Mucosa of gallbladder (tissue), 1 donor: ENCODE measurements at regions not wholly inside any gene's neighbourhood (a gene's known extent, or its start where the extent isn't known, plus 50 kb on each side); places are given as distances from the start of the nearest gene placed in this dataset.
"Not testable (repeated sequence)": the region's sequence is repeated elsewhere in the genome, so short reads cannot be mapped to it uniquely, and the experiment has no call there.

Source experiments
- DNase-seq: peaks from one replicate; pipeline ENCODE4 v3.0.0-alpha.2; 2020; ENCODE audit warnings: low spot score
- donor health status: DM: no; HTN: no; CAD: no.

DNA sequence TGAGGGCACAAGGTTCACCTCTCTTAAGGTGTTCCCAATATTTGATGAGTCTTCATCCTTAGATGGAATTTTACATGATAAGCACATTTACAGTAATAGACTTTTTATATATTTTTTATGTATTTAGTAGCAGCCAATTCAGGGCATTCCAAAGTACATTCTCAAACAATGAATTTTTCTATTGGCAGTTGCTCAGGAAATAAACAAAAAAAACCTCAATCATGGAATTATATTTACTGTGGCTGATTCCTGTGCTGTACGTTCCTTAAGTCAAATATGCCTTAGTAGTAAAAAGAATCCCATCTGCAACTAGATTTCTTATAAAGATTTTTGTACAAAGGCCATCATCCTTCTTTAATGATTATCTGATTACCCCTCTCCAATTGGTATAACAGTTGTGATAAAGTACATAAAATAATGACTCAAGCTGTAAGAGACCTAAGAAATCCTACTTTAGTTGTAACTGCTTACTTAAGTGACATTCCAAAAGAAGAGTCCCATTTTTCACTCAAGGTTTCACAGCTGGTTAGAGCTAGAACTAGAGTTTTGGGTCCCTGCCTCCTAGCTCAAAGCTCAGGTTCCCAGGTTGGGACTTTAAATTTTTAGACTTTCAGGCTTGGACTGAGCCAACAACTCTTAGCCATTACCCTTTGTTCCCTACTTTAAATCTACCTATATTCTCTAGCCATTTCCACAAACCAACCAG, 152.7 kb downstream of the FHIP1A start:
- no peak for DNase-seq

DNA sequence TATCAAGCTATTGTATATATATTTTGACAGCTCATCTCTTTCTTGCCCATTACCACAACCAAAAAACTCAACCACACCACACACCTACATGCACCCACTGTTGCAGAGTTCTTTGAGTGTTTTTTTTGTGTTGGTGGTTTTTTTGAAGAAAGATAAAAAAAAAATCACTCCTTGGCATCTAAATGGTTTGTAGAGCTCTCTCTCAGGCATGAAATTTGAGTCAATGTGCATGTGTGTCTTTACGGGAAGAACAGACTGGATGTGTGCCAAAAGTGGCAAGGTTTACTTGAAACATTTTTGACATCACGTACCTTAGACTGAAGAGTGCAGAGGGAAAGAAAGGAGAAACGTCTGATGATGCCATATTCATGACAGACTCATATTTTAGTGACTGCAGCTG, 154.2 kb downstream of the FHIP1A start:
- DNase-seq, result no peak

DNA sequence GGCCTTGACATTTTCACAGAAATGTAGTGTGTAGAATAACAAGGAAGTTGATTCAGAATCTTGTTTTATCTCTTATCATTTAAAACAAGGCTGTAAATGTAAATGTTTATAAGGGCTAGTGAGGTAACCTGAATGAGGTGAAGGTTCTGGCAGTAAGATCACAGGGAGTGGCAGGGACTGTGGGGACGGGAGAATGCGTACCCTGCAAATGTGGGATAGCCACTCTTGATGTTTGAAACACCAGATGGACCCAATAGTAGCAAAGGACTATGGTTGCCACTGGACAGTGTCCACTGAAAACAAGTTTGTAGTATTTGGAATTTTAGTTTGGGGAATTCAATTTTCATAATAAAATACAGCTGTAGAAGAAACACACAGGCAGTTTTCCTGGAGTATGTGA, 155.3 kb downstream of the FHIP1A start:
- no peak for DNase-seq

DNA sequence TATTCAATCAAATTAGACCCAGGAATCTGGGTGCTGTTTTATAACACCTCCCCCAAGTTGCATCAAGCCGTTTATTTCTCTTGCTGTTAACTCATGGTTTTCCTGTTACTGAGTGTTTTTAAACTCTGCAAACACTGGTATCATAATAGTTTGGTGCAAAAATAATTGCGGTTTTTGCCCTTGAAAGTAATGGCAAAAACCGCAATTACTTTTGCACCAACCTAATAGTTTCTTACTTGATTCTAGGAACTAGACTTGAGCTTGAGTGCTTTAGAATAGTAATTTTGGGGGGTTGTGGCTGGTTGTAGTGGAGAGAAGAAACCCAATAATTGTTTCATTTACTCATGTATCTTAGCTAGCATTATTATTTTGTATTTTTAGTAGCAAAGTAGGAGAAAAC, 156.6 kb downstream of the FHIP1A start:
- no peak for DNase-seq

DNA sequence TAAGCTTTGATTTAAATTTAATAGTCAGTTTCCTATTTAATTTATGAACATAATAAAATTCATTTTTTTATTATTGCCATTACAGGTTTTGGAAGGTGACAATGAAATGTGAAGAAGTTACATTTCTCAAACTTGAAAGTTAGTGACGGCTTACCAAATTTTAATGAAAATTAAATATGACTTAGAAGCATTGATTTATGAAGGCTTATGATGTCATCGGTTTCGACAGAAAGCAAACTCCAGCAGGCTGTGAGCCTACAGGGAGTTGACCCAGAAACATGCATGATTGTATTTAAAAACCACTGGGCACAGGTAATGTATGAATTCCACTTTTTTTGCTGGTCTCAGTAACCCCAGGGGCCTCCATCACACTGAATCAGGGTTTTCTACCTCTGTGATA, 157.1 kb downstream of the FHIP1A start:
- DNase-seq, result no peak

DNA sequence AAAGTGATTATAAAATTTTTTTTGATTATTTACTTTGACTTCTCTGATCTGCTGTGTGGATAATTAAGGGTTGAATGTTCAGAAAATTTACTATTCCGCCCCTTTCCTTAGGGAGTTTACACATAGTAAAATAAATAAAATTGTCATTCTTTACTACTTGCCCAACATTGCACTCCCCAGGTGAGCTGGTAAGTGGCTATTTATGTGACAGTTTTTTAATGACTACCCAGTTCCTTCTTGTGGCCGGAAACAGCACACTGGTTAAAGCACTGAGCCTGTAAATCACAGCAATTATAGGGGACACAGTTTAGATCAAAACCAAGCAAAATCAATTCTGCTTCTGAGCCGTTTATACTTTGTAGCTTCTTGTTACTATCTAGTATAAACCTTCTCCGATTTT, 158.1 kb downstream of the FHIP1A start:
- no peak for DNase-seq

DNA sequence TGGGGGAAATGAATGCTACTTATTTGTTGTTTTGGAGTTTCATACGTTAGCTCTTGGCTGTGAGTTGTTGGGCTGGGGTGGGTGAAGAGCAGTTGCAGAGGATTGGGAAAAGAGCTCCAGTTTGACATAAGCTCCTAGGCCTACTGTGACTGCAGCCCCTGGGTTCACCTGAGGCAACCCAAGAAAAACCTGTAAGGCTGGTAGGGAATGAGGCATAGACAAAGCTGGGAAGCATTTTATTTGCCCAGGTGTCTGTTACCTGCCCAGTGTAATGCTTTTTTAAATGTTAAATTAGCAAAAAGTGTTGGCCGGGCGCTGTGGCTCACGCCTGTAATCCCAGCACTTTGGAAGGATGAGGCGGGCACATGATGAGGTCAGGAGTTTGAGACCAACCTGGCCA, 160.0 kb downstream of the FHIP1A start:
- no peak for DNase-seq

DNA sequence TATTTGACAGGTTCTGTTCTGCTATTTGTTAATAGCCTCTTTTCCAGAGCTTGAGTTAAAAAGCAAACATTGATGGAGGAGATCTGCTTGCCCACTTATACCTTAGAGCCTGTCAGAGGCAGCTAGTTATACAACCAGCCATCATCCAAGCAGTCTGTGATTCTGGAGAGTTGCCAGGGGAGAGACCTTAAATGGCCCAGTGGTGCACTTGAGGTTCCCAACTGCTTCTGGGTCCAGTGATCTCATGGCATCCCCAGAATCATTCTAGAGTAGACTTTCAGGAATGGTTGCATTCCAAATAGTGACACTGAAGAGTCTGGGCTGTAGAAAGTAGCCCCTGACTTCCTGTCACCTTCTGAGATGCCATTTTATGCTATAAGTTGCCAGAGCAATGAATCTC, 160.7 kb downstream of the FHIP1A start:
- DNase-seq, result no peak

DNA sequence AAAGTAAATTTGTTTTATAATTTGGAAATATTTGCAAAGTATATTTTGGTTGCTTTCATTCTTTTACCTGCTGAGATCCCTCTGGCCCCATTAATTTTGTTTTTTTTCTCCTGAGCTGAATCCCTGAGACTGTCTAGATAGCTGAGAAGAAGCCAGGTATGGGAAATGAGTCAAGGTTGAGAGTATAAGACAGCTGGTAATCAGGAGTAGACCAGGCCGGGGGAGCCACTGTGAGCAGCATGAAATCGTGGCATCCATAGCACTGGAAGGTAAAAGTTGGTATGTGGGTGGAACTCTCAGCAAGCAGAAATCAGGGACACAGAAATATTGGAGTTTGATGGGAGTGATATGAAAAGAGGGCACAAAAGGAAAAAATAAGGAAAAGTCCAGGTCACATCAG, 164.5 kb downstream of the FHIP1A start:
- DNase-seq, result no peak

DNA sequence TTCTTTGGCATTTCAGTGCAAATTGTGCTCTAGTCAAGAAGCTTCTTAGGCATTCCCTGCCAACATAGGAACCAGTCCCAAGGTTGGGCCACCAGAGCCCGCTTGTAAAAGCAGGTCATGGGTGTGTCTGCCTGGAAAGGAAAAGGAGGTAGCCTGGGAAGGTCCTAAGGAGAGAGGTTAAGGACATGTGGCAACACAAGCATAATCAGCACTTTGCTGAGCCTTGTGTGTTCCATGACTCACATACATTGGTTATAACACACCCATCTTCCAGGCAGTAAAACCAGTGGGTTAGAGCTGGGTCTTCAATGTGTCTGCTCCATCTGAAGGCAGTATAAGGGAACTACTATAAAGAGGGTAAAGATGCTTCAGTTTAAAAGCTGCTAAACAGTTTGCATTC, 165.0 kb downstream of the FHIP1A start:
- DNase-seq, result no peak

DNA sequence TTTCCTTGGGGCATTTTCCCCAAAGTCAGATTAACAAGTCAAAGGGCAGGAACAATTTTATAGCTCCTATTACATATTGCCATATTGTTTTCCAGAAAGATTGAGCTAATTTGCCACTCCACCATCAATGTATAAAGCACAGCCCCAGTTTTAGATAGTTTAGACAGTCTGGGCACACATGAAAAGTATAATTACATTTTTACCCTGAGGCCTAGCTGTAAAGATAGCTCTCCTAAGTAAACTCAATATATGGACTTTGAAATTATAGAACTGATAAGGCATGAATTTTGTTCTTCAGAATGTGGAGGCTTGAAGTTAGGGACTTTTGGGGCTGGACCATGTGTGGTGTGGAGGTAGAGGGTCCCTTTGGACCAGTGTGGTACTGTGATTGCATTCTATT, 166.0 kb downstream of the FHIP1A start:
- DNase-seq, result no peak

DNA sequence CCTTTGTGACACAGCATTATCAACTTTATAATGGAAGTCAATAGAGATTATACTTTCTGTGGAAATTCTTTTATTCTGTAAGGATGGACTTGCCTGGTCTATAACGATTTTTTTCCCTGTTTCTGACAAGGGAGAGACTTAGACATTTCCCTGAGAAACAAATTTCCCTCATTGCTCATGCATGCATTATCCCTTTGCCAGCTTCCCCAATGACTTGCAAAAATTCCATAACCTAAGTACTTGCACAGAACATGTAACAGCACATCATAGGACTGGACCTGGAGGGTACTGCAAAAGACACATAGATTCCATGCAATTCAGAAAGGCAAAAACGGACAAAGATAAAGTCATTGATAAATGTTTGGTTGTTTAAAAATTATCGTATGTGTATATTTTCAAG, 166.7 kb downstream of the FHIP1A start:
- no peak for DNase-seq

DNA sequence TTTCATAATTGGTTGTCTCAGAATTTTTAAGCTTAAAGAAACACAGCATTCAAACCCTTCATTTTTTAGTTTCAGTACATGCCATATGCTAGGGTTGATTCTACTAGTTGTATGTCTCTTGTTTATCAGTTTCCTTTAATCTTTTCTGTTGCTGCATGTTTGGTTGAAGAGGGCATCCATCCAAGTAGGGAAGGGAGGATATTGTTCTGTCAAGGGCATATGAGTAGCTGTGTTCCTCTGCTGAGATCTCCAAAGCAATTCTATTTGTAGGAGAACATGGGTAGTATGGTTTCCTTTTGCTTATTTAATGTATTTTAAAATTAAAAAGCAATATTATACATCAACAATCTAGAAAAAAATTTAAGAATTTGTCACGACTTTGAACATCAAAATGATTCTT, 167.7 kb downstream of the FHIP1A start:
- DNase-seq, result no peak

DNA sequence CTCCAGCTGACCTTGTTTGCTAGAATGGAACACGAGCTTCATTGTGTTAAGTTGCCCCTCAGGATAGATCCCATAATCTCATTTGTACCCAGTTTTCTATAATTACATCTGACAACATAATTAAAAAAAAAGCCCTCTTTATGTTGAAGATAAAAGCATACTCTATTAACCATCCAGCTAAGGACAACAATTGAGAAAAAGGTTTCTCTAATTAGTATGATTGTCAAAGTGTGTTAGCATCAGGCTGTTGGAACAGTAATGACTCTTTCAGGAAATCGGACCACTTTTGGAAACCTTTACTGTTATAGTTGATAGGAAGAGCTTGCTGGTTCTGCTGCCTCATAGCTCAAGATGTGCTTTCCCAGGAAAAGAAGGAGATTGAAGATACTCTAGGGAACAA, 172.6 kb downstream of the FHIP1A start:
- no peak for DNase-seq

DNA sequence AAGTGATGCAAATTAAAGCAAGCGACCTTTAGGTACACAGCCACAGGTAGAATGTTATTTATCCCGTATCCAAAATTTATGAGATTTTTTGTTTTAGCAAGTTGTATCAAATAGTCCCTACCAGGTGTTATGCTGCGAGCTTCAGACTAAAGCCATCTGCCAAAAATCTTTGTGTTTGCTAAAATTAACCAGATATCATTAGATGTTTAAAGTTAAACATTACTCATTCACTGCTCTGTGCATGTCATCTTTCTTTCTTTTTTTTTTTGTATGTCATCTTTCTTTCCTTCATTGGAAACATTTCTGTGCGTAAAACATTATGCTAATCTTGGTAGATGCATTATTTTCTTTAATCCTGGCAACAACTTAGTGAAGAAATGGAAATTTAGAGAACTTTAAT, 173.1 kb downstream of the FHIP1A start:
- DNase-seq, result no peak

DNA sequence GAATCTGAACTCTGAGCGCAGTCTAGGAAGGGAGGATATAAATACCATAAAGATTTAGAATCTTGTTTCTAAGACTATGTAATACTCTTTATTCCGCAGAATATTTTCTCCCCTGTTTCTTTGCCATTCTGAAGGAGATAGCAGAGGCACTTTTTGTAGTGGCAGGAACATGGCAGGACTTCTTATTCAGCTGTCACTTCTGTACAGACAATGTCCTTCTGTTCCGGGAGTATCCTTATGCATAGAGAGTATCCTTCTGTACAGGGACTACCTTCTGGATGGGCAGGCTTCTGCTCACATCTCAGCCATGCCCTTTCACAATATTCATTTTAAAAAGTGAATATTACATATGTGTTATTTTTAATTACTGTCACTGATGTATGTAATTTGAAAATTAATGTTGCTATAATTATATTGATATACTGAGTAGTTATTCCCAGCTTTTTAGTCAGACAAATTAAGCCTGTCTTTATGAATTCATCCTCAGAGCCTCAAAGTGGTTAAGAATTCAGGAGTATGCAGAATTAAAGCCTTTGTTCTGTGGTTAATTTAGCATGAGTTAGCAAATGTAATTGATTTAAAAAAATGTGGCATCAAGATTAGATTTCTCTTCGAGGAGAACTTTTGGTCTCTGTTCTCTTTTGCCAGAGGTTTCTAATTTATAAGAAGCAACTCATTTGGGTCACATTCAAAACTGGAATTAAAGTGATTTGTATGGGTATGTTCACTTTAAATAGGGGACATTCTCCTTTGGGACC, 174.4 kb downstream of the FHIP1A start:
- no peak for DNase-seq

DNA sequence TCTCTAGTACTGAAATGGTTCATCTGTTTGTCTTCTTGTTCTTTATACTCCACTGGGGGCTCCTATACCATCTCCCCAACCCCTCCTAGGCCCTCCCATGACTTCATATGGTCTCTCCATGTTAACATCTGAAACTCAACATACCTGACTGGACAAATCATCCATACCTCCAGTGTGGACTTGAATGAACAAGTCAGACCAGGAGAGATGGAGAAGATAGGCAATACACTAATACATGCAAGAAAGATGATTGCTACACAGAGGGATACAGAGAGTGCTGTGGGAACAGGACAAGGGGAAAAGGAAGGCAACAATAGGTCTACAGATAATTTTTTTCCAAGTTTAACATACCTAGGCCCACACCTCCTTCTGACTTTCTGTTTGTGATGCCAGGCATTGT, 175.1 kb downstream of the FHIP1A start:
- no peak for DNase-seq

DNA sequence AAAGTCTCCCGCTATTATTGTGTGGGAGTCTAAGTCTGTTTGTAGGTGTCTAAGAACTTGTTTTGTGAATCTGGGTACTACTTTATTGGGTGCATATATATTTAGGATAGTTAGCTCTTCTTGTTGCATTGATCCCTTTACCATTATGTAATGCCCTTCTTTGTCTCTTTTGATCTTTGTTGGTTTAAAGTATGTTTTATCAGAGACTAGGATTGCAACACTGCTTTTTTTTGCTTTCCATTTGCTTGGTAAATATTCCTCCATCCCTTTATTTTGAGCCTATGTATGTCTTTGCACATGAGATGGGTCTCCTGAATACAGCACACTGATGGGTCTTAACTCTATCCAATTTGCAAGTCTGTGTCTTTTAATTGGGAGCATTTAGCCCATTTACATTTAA, 165.2 kb downstream of the GATB start:
- not testable (repeated sequence) for DNase-seq

DNA sequence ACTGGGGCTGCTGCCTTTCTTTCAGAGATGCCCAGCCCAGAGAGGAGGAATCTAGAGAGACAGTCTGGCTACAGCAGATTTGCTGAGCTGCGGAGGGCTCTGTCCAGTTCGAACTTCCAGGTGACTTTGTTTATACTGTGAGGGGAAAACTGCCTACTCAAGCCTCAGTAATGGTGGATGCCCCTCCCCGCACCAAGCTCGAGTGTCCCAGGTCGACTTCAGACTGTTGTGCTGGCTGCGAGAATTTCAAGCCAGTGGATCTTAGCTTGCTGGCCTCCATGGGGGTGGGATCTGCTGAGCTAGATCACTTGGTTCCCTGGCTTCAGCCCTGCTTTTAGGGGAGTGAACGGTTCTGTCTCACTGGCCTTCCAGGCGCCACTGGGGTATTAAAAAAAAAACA, 163.1 kb downstream of the GATB start:
- not testable (repeated sequence) for DNase-seq

DNA sequence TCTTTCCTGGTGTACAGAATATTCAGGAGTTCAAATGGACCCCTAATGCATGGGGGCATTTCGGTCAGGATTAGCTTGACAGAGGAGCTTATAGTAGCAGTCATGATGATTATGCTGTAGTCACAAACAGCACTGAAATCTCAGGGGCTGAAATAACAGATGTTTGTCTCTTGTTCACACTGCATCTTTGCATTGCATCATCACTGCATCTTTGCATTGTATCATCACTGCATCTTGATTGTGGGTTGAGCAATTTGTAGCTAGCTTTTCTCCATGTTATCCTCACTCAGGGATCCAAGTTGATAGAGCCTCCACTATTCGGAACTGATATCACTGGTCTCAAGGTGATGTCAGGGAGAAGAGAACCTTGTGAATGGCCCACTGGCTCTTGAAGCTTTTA, 160.9 kb downstream of the GATB start:
- DNase-seq, result no peak

DNA sequence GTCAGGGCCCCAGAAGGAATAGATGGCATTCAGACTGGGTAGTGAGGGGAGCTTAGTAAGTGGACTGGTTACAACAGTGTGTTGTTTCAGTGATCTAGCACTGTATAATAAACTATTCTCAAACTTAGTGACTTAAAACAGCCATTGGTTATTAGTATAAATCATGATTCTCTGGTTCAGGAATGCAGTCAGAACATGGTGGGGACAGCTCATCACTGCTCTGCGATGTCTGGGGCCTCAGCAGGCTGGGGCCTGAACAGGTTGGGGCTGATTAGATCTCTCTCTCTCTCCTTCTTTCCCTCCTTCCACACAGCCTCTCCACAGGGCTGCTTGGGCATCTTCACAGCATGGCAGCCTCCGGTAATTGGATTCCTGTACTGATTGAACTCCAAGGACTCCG, 160.4 kb downstream of the GATB start:
- no peak for DNase-seq

DNA sequence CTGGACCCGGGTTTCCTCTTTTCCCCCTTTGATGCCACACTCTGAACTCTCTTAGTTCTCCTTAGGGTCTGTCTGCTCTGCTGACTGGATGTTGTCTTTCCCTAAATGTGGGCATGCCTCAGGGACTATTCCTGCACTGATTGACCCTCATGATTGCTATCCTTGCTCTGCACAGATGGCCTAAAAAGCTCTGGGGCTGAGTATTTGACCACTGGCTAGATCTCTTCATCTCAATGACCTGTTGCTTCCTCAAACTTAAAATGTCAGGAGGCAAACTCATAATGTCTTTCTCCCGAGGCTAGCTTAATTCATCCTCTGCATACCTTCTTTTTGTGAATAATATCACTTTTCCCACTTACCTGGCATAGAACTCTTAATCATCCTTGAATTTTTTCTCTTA, 157.4 kb downstream of the GATB start:
- DNase-seq, result no peak

DNA sequence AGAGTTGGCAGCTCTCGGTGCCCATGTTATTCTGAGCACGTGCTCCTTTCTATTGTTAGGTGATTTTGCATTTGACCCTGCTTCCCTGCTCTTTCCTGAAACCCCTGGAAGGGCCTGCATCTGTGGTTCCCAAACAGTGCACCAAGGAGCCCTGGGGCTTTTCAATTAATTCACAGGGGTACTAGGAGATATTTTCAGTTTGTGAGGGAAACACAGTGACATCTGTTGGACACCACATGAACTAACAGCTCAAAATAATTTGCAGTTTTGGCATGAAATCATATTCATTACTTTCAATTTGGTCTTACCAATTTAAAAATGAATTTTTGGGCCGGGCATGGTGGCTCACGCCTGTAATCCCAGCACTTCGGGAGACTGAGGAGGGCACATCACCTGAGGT, 156.6 kb downstream of the GATB start:
- DNase-seq, result no peak

DNA sequence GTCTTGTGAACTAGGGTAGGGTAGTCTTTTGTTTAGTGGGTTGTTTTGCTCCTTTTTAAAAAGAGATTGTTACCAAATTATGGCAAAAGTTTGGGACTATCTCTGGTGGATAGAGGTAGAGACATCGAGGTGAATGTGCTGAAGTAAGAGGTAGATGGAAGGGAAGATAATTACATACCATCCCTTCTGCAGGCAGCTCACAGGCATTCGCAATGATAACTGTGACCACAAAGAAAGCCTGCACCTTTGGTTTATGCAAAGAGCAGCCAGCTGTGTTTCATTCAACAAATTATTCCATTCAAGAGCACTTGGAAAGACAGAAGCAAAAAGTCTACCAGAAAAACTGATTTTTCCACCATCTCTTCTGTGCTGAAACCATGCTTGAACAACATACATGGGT, 155.6 kb downstream of the GATB start:
- DNase-seq, result no peak
